Kidney (tissue), 13 donors: ENCODE measurements at regions not wholly inside any gene's neighbourhood (a gene's known extent, or its start where the extent isn't known, plus 50 kb on each side); places are given as distances from the start of the nearest gene placed in this dataset.

ENCODE experiments used
- DNase-seq, 5 donors: peaks; one replicate each; pipeline ENCODE4 v3.0.0-alpha.2; 2013 to 2020
- FAIRE-seq: peaks from 2 replicates; lab custom pipeline; 2012; peaks lifted over from hg19 to GRCh38; lab: Jason Lieb, UNC
- H3K27ac ChIP-seq, 2 donors: one replicate each; pipeline ENCODE4 v1.7.0; 2013; ENCODE audit warnings: low read depth in 2 of 2, low read length in 2 of 2, inconsistent platforms in 1 of 2
- H3K27me3 ChIP-seq: one replicate; pipeline ENCODE4 v1.7.1; 2013; ENCODE audit warnings: low read length, inconsistent platforms; ENCODE audit not compliant: control insufficient read depth, insufficient read depth
- H3K36me3 ChIP-seq, 3 donors: one replicate each; pipeline versions ENCODE4 v1.7.0 to v1.7.1; 2013; ENCODE audit warnings: low read length in 3 of 3, control low read depth in 1 of 3, inconsistent platforms in 1 of 3; ENCODE audit not compliant: insufficient read depth in 3 of 3, control insufficient read depth in 2 of 3
- H3K4me1 ChIP-seq, 3 donors: one replicate each; pipeline versions ENCODE4 v1.7.0 to v1.7.1; 2013; ENCODE audit warnings: low read length in 3 of 3, inconsistent platforms in 1 of 3, low read depth in 1 of 3; ENCODE audit not compliant: control insufficient read depth in 2 of 3, insufficient read depth in 2 of 3
- H3K4me3 ChIP-seq, 3 donors: one replicate each; pipeline versions ENCODE4 v1.7.0 to v1.8.1; 2013; ENCODE audit warnings: low read length in 3 of 3, control low read depth in 1 of 3, inconsistent platforms in 1 of 3
- H3K9ac ChIP-seq, 3 donors: one replicate each; pipeline versions ENCODE4 v1.7.0 to v1.7.1; 2013; ENCODE audit warnings: low read length in 3 of 3, control low read depth in 1 of 3, inconsistent platforms in 1 of 3
- H3K9me3 ChIP-seq, 3 donors: one replicate each; pipeline versions ENCODE4 v1.7.0 to v1.7.1; 2013; ENCODE audit warnings: low read length in 3 of 3, control low read depth in 1 of 3, inconsistent platforms in 1 of 3; ENCODE audit not compliant: control insufficient read depth in 2 of 3, insufficient read depth in 1 of 3
- intact Hi-C: fragments of 100-400 bp; cut with DNase I; formaldehyde crosslinking; loops from one replicate; pipeline ENCODE4 v1.11.1; 2022
- TF ChIP-seq, protein P1 (sequence below): IDR thresholded peaks from 3 replicates; pipeline ENCODE4 v1.5.1; 2012; ENCODE audit warnings: mild to moderate bottlenecking, moderate library complexity, borderline replicate concordance; ENCODE audit not compliant: insufficient read depth; ENCODE audit errors: extremely low read depth
- donor health status: control.
- donor health status: control.
- donor health status: control.
- donor health status: control.
- donor health status: control.
- donor health status: DM: yes; HTN: yes; CAD: no.
- donor health status: Normal renal cell carcinoma (clear cell type).

- no peak overlapping the region for H3K9ac ChIP-seq
- no peak overlapping the region for H3K4me3 ChIP-seq
- TF ChIP-seq, protein P1, sequence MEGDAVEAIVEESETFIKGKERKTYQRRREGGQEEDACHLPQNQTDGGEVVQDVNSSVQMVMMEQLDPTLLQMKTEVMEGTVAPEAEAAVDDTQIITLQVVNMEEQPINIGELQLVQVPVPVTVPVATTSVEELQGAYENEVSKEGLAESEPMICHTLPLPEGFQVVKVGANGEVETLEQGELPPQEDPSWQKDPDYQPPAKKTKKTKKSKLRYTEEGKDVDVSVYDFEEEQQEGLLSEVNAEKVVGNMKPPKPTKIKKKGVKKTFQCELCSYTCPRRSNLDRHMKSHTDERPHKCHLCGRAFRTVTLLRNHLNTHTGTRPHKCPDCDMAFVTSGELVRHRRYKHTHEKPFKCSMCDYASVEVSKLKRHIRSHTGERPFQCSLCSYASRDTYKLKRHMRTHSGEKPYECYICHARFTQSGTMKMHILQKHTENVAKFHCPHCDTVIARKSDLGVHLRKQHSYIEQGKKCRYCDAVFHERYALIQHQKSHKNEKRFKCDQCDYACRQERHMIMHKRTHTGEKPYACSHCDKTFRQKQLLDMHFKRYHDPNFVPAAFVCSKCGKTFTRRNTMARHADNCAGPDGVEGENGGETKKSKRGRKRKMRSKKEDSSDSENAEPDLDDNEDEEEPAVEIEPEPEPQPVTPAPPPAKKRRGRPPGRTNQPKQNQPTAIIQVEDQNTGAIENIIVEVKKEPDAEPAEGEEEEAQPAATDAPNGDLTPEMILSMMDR = no peak
- intact Hi-C loops = loop anchor here (10.0 kb wide), 1 partner anchor 1895 kb away; the partner anchor contains the start of gene ADAMTS1
- H3K9me3 ChIP-seq = peaks cover 0 to 2% (median 0%) of the 10 kb centered on the region in 3 donors
- no peak overlapping the region for H3K27ac ChIP-seq
- DNase-seq (no peak), FAIRE-seq (no peak)
- no peaks in the 10 kb centered on the region for H3K4me1 ChIP-seq
- no peaks in the 10 kb centered on the region for H3K27me3 ChIP-seq
- no peaks in the 10 kb centered on the region for H3K36me3 ChIP-seq
Measured at GRCh38 chr21:28740125-28740524, 252.6 kb downstream of the LTN1 start.

DNA sequence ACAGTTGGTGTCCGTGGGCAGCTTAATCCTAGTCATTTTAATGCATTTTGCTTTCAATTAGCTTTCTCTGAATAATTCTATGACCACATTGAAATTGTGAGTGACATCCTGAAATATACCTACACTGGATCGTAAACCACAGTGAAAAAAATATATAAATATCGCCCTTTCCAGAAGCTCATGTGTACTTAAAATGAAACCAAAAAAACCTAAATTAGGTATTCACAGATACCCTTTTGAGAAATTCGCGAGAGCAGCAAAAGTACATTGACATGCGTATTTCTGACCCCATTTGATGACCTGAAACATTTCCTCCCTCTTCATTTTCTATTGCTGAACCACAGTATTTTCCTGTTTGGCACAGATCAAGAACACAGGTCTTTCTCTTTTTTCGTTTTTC lies 253.8 kb downstream of the LTN1 start:
- FAIRE-seq (no peak), DNase-seq (no peak)
- Histone ChIP-seq H3K27ac (no peak overlapping the region), H3K9me3 (peaks cover 0 to 8% (median 0%) of the 10 kb centered on the region in 3 donors), H3K9ac (no peak overlapping the region), H3K36me3 (no peaks in the 10 kb centered on the region), H3K27me3 (no peaks in the 10 kb centered on the region), H3K4me3 (no peak overlapping the region), H3K4me1 (no peaks in the 10 kb centered on the region)
- intact Hi-C loops = no loop called here
- TF ChIP-seq, protein P1 = no peak

DNA sequence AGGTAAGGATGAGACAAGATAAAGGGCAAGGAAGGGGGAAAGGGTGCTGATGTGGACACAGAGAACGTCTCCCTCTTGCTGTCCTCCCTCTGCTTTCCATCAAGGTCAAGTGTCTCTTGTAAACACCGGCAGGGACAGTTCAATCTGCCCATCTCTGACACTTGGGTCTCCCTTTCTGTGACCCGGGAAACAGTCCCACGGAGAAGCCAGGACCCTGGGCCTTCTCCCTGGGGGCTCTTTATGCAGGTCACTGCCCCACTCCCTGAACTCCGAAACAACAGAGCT lies 254.3 kb downstream of the LTN1 start:
- intact Hi-C loops = no loop called here
- no peak for DNase-seq
- TF ChIP-seq, protein P1 = no peak
- Histone ChIP-seq H3K27me3 (no peaks in the 10 kb centered on the region), H3K27ac (no peak overlapping the region), H3K4me3 (no peak overlapping the region), H3K9me3 (peaks cover 0 to 8% (median 0%) of the 10 kb centered on the region in 3 donors), H3K9ac (no peak overlapping the region), H3K36me3 (no peaks in the 10 kb centered on the region), H3K4me1 (no peaks in the 10 kb centered on the region)
- no peak for FAIRE-seq
